ENCODE measurements at regions not wholly inside any gene's neighbourhood (a gene's known extent, or its start where the extent isn't known, plus 50 kb on each side); places are given as distances from the start of the nearest gene placed in this dataset.

- Mint-ChIP-seq H3K9me3 (ENCODE audit: low read depth) (no peaks in the 10 kb centered on the region), H3K36me3 (no peaks in the 10 kb centered on the region), H3K27ac (peak overlapping the region; percentile 86), H3K4me1 (ENCODE audit: low read depth) (peaks cover 22% of the 10 kb centered on the region), H3K4me3 (peak overlapping the region; percentile 84), H3K27me3 (no peaks in the 10 kb centered on the region)
Observed at GRCh38 chr6:26241033-26241895, 123.7 kb upstream of the BTN3A2 start.

GRCh38 chr6:26243132-26243531, 121.9 kb upstream of the BTN3A2 start:
- Mint-ChIP-seq H3K36me3 (no peaks in the 10 kb centered on the region), H3K9me3 (ENCODE audit: low read depth) (no peaks in the 10 kb centered on the region), H3K4me3 (no peak overlapping the region), H3K27me3 (no peaks in the 10 kb centered on the region), H3K4me1 (ENCODE audit: low read depth) (peaks cover 22% of the 10 kb centered on the region), H3K27ac (no peak overlapping the region)

GRCh38 chr6:26243752-26244151, 121.2 kb upstream of the BTN3A2 start:
- Mint-ChIP-seq H3K9me3 (ENCODE audit: low read depth) (no peaks in the 10 kb centered on the region), H3K27ac (no peak overlapping the region), H3K4me3 (no peak overlapping the region), H3K27me3 (no peaks in the 10 kb centered on the region), H3K36me3 (no peaks in the 10 kb centered on the region), H3K4me1 (ENCODE audit: low read depth) (peaks cover 20% of the 10 kb centered on the region)

GRCh38 chr6:26246058-26246457, 118.9 kb upstream of the BTN3A2 start:
- H3K27ac Mint-ChIP-seq, result no peak overlapping the region
- no peaks in the 10 kb centered on the region for H3K27me3 Mint-ChIP-seq
- H3K4me3 Mint-ChIP-seq, result no peak overlapping the region
- no peaks in the 10 kb centered on the region for H3K36me3 Mint-ChIP-seq
- H3K9me3 Mint-ChIP-seq (ENCODE audit: low read depth), result no peaks in the 10 kb centered on the region
- peaks cover 18% of the 10 kb centered on the region for H3K4me1 Mint-ChIP-seq (ENCODE audit: low read depth)

GRCh38 chr6:26246553-26246952, 118.4 kb upstream of the BTN3A2 start:
- Mint-ChIP-seq H3K4me3 (no peak overlapping the region), H3K9me3 (ENCODE audit: low read depth) (no peaks in the 10 kb centered on the region), H3K27ac (no peak overlapping the region), H3K27me3 (no peaks in the 10 kb centered on the region), H3K4me1 (ENCODE audit: low read depth) (peaks cover 19% of the 10 kb centered on the region), H3K36me3 (no peaks in the 10 kb centered on the region)

GRCh38 chr6:26249707-26249956, 115.4 kb upstream of the BTN3A2 start:
- H3K9me3 Mint-ChIP-seq (ENCODE audit: low read depth), result no peaks in the 10 kb centered on the region
- H3K27ac Mint-ChIP-seq, result peak overlapping the region; percentile 89
- peaks cover 33% of the 10 kb centered on the region for H3K4me1 Mint-ChIP-seq (ENCODE audit: low read depth)
- no peaks in the 10 kb centered on the region for H3K27me3 Mint-ChIP-seq
- peak overlapping the region; percentile 94 for H3K4me3 Mint-ChIP-seq
- no peaks in the 10 kb centered on the region for H3K36me3 Mint-ChIP-seq

- H3K27me3 Mint-ChIP-seq, result no peaks in the 10 kb centered on the region
- H3K27ac Mint-ChIP-seq, result peak overlapping the region; percentile 89
- H3K36me3 Mint-ChIP-seq, result no peaks in the 10 kb centered on the region
- H3K4me3 Mint-ChIP-seq, result peak overlapping the region; percentile 94
- H3K9me3 Mint-ChIP-seq (ENCODE audit: low read depth), result no peaks in the 10 kb centered on the region
- peaks cover 33% of the 10 kb centered on the region for H3K4me1 Mint-ChIP-seq (ENCODE audit: low read depth)
Observed at GRCh38 chr6:26249957-26250697, 114.9 kb upstream of the BTN3A2 start.

GRCh38 chr6:26250698-26251044, 114.3 kb upstream of the BTN3A2 start:
- Mint-ChIP-seq H3K36me3 (no peaks in the 10 kb centered on the region), H3K4me1 (ENCODE audit: low read depth) (peaks cover 33% of the 10 kb centered on the region), H3K27me3 (no peaks in the 10 kb centered on the region), H3K4me3 (peak overlapping the region; percentile 94), H3K27ac (peak overlapping the region; percentile 89), H3K9me3 (ENCODE audit: low read depth) (no peaks in the 10 kb centered on the region)

GRCh38 chr6:26251354-26252076, 113.5 kb upstream of the BTN3A2 start:
- H3K9me3 Mint-ChIP-seq (ENCODE audit: low read depth), result no peaks in the 10 kb centered on the region
- H3K27me3 Mint-ChIP-seq, result no peaks in the 10 kb centered on the region
- peaks cover 33% of the 10 kb centered on the region for H3K4me1 Mint-ChIP-seq (ENCODE audit: low read depth)
- H3K4me3 Mint-ChIP-seq, result peak overlapping the region; percentile 94
- H3K36me3 Mint-ChIP-seq, result no peaks in the 10 kb centered on the region
- peak overlapping the region; percentile 93 for H3K27ac Mint-ChIP-seq

GRCh38 chr6:26252077-26252472, 112.9 kb upstream of the BTN3A2 start:
- Mint-ChIP-seq H3K27me3 (no peaks in the 10 kb centered on the region), H3K9me3 (ENCODE audit: low read depth) (no peaks in the 10 kb centered on the region), H3K4me3 (peak overlapping the region; percentile 94), H3K27ac (peak overlapping the region; percentile 93), H3K4me1 (ENCODE audit: low read depth) (peaks cover 33% of the 10 kb centered on the region), H3K36me3 (no peaks in the 10 kb centered on the region)

- peaks cover 29% of the 10 kb centered on the region for H3K4me1 Mint-ChIP-seq (ENCODE audit: low read depth)
- no peak overlapping the region for H3K4me3 Mint-ChIP-seq
- no peaks in the 10 kb centered on the region for H3K27me3 Mint-ChIP-seq
- H3K27ac Mint-ChIP-seq, result no peak overlapping the region
- H3K36me3 Mint-ChIP-seq, result peaks cover 2% of the 10 kb centered on the region
- no peaks in the 10 kb centered on the region for H3K9me3 Mint-ChIP-seq (ENCODE audit: low read depth)
Observed at GRCh38 chr6:26254724-26255123, 110.3 kb upstream of the BTN3A2 start.

- H3K9me3 Mint-ChIP-seq (ENCODE audit: low read depth), result no peaks in the 10 kb centered on the region
- peaks cover 4% of the 10 kb centered on the region for H3K36me3 Mint-ChIP-seq
- H3K4me3 Mint-ChIP-seq, result no peak overlapping the region
- no peaks in the 10 kb centered on the region for H3K27me3 Mint-ChIP-seq
- H3K27ac Mint-ChIP-seq, result no peak overlapping the region
- peaks cover 14% of the 10 kb centered on the region for H3K4me1 Mint-ChIP-seq (ENCODE audit: low read depth)
Observed at GRCh38 chr6:26257272-26257671, 107.7 kb upstream of the BTN3A2 start.

- Mint-ChIP-seq H3K36me3 (peaks cover 4% of the 10 kb centered on the region), H3K9me3 (ENCODE audit: low read depth) (no peaks in the 10 kb centered on the region), H3K4me1 (ENCODE audit: low read depth) (peaks cover 3% of the 10 kb centered on the region), H3K4me3 (no peak overlapping the region), H3K27ac (no peak overlapping the region), H3K27me3 (no peaks in the 10 kb centered on the region)
Observed at GRCh38 chr6:26258212-26258977, 106.6 kb upstream of the BTN3A2 start.

GRCh38 chr6:26260110-26260637, 104.8 kb upstream of the BTN3A2 start:
- Mint-ChIP-seq H3K27me3 (no peaks in the 10 kb centered on the region), H3K9me3 (ENCODE audit: low read depth) (no peaks in the 10 kb centered on the region), H3K4me1 (ENCODE audit: low read depth) (no peaks in the 10 kb centered on the region), H3K36me3 (peaks cover 4% of the 10 kb centered on the region), H3K27ac (no peak overlapping the region), H3K4me3 (no peak overlapping the region)

Data from activated naive CD8-positive, alpha-beta T cell (primary cell).